ENCODE measurements at regions not wholly inside any gene's neighbourhood (a gene's known extent, or its start where the extent isn't known, plus 50 kb on each side); places are given as distances from the start of the nearest gene placed in this dataset.
A peak's percentile ranks its signal among the peaks of the same experiment; 100 is the strongest.

DNA sequence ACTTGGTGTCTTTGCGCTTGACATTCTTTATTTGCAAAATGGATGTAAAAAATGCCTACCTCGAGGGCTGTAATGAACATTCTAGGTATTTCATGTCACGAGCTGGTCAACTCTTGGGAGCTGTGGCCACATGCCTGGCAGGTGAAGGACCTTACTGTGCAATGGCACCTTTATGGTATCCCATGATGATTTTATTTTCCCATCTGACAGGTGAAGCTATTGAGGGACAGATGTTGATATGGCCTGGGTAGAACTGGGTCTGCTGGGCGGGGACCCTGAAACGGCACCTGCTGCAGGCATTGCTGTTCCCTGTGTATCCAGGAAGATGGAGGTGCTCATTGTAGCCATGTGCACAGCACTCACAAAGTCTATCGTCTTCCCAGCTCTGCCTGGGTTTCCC is 332.2 kb downstream of the TEX29 start:
- Histone ChIP-seq H3K27ac (ENCODE audit: insufficient read length, low read depth, low read length) (no peak overlapping the region), H3K23me2 (ENCODE audit: insufficient read length, low read depth, low read length, poor library complexity, severe bottlenecking) (no peaks in the 10 kb centered on the region), H4K8ac (replicated peaks; ENCODE audit: insufficient read length, low read depth, low read length) (no peak overlapping the region), H3K56ac (ENCODE audit: insufficient read length, low read depth, low read length) (no peak overlapping the region), H3K4me1 (ENCODE audit: insufficient read depth, low read length) (no peaks in the 10 kb centered on the region), H3K9me3 (ENCODE audit: control insufficient read depth, low read depth, low read length) (no peaks in the 10 kb centered on the region), H2AK5ac (ENCODE audit: insufficient read length, low read length) (no peak overlapping the region), H3K9ac (ENCODE audit: extremely low read depth, insufficient read length, low read length) (no peak overlapping the region), H2BK12ac (ENCODE audit: insufficient read length, low read depth, low read length) (no peak overlapping the region), H3K27me3 (ENCODE audit: insufficient read depth, low read length) (no peaks in the 10 kb centered on the region; the same call in 1 of the 2 replicates), H3K23ac (ENCODE audit: insufficient read length, low read depth, low read length) (no peak overlapping the region), H4K20me1 (ENCODE audit: control insufficient read depth, insufficient read depth, insufficient read length) (no peaks in the 10 kb centered on the region), H3K4me2 (ENCODE audit: insufficient read depth, insufficient read length, low read length) (no peak overlapping the region), H3K18ac (ENCODE audit: insufficient read length, low read depth, low read length) (no peak overlapping the region), H2BK15ac (ENCODE audit: low read depth, low read length) (no peak overlapping the region), H4K5ac (ENCODE audit: insufficient read length, low read depth, low read length) (no peak overlapping the region), H2BK120ac (ENCODE audit: low read depth, low read length, poor library complexity, severe bottlenecking) (no peak overlapping the region), H4K91ac (ENCODE audit: insufficient read length, low read depth, low read length) (no peak overlapping the region), H3K4ac (ENCODE audit: low read depth, low read length) (no peak overlapping the region), H3K79me2 (ENCODE audit: insufficient read depth, low read length) (no peaks in the 10 kb centered on the region), H2AFZ (ENCODE audit: low read length) (no peak overlapping the region), H3T11ph (ENCODE audit: low read length) (no peak overlapping the region), H2BK5ac (ENCODE audit: insufficient read length, low read length) (no peak overlapping the region), H3K14ac (ENCODE audit: insufficient read depth, low read length) (no peak overlapping the region), H3K79me1 (ENCODE audit: insufficient read depth, low read depth, low read length, poor library complexity, severe bottlenecking) (no peaks in the 10 kb centered on the region), H2BK20ac (ENCODE audit: low read depth, low read length, poor library complexity, severe bottlenecking) (no peak overlapping the region)
- Mint-ChIP-seq H3K27ac (no peak overlapping the region), H3K4me3 (no peak overlapping the region), H3K4me1 (peaks cover 4 to 6% of the 10 kb centered on the region in 2 experiments; a peak in 2 of 4 replicates), H3K27me3 (ENCODE audit: low read depth) (peaks cover 33% of the 10 kb centered on the region), H3K9me3 (no peaks in the 10 kb centered on the region), H3K36me3 (ENCODE audit: insufficient read depth in 1 of 3, low read depth in 3 of 3) (no peaks in the 10 kb centered on the region; a peak in 1 of 7 replicates)
- no CpG with 5 or more reads among the region's 6 CpGs for WGBS (ENCODE audit: extremely low coverage, insufficient read length, low lambda C conversion rate)
- TF ChIP-seq, protein P1, sequence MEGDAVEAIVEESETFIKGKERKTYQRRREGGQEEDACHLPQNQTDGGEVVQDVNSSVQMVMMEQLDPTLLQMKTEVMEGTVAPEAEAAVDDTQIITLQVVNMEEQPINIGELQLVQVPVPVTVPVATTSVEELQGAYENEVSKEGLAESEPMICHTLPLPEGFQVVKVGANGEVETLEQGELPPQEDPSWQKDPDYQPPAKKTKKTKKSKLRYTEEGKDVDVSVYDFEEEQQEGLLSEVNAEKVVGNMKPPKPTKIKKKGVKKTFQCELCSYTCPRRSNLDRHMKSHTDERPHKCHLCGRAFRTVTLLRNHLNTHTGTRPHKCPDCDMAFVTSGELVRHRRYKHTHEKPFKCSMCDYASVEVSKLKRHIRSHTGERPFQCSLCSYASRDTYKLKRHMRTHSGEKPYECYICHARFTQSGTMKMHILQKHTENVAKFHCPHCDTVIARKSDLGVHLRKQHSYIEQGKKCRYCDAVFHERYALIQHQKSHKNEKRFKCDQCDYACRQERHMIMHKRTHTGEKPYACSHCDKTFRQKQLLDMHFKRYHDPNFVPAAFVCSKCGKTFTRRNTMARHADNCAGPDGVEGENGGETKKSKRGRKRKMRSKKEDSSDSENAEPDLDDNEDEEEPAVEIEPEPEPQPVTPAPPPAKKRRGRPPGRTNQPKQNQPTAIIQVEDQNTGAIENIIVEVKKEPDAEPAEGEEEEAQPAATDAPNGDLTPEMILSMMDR (conservative IDR thresholded peaks at IDR 0.05): no peak
- peak; percentile 4 for DNase-seq
